GM12878 (cell line): ENCODE measurements at regions not wholly inside any gene's neighbourhood (a gene's known extent, or its start where the extent isn't known, plus 50 kb on each side); places are given as distances from the start of the nearest gene placed in this dataset.

Experiments used
- ATAC-seq: fragments of 200-7000 bp; cut with Tn5 transposase; 3 replicates; pipeline ENCODE4 v1.9.1; 2020; ENCODE audit warnings: mild to moderate bottlenecking, moderate library complexity
- BruUV-seq: library from RNA; stranded (reverse); fragments of 400-500 nt; replicated peaks from 2 replicates; lab custom pipeline; 2021; lab: Mats Ljungman, UMichigan
- CTCF ChIA-PET: fragments of 300-600 bp; sonication (Branson Sonifier 250); formaldehyde crosslinking; extraction: SDS; loops from one replicate; lab custom pipeline; 2021; ENCODE audit warnings: inconsistent platforms; lab: Yijun Ruan, JAX
- POLR2A ChIA-PET: fragments of 350-600 bp; formaldehyde crosslinking; extraction: SDS; loops from one replicate; lab custom pipeline; 2021; ENCODE audit warnings: inconsistent platforms; lab: Charles Lee
- RAD21 ChIA-PET: fragments of 300-600 bp; sonication (Branson Sonifier 250); formaldehyde crosslinking; loops from one replicate; lab custom pipeline; 2023; ENCODE audit warnings: antibody characterized with exemption; ENCODE audit not compliant: unreplicated experiment; lab: Charles Lee
- SMC1A ChIA-PET: fragments of 300-600 bp; sonication (Branson Sonifier 250); formaldehyde crosslinking; loops from one replicate; lab custom pipeline; 2023; ENCODE audit not compliant: unreplicated experiment, uncharacterized antibody; lab: Charles Lee
- DNase-seq: peaks from one replicate; pipeline ENCODE4 v3.0.0-alpha.2; 2011; ENCODE audit warnings: low read depth, low spot score
- FAIRE-seq: peaks from 3 replicates; lab custom pipeline; 2011; peaks lifted over from hg19 to GRCh38; lab: Jason Lieb, UNC
- H2AFZ ChIP-seq: 2 replicates; pipeline ENCODE4 v1.6.0; 2011; ENCODE audit warnings: low read depth, low read length, control low read depth; ENCODE audit not compliant: control insufficient read depth
- H3K27ac ChIP-seq: 2 replicates; pipeline ENCODE4 v1.5.1; 2011; ENCODE audit warnings: control low read depth; ENCODE audit not compliant: control insufficient read depth, insufficient read depth
- H3K27me3 ChIP-seq, 2 experiments: replicated peaks in 1 of 2; 2 replicates each; pipeline versions ENCODE4 v1.6.0 to v1.6.1; 2011; ENCODE audit warnings: low read length in 1 of 2; ENCODE audit not compliant: control insufficient read depth in 2 of 2, insufficient read depth in 2 of 2
- H3K36me3 ChIP-seq, 2 experiments: 2 replicates each; pipeline ENCODE4 v1.5.1; 2011; ENCODE audit warnings: low read length in 1 of 2; ENCODE audit not compliant: control insufficient read depth in 2 of 2, insufficient read depth in 2 of 2
- H3K4me1 ChIP-seq: 2 replicates; pipeline ENCODE4 v1.6.1; 2011; ENCODE audit warnings: mild to moderate bottlenecking, low read length, moderate library complexity, mixed read lengths; ENCODE audit not compliant: control insufficient read depth, insufficient read depth
- H3K4me2 ChIP-seq: 2 replicates; pipeline ENCODE4 v1.6.0; 2011; ENCODE audit warnings: control low read depth; ENCODE audit not compliant: control insufficient read depth, insufficient read depth
- H3K4me3 ChIP-seq: fragments of 200-600 bp; sonication (generic); 2 replicates; pipeline ENCODE4 v1.5.1; 2016
- H3K79me2 ChIP-seq: 2 replicates; pipeline ENCODE4 v1.6.0; 2011; ENCODE audit warnings: low read length; ENCODE audit not compliant: control insufficient read depth, insufficient read depth
- H3K9ac ChIP-seq: 2 replicates; pipeline ENCODE4 v1.8.0; 2011; ENCODE audit warnings: low read length, control low read depth, mixed read lengths; ENCODE audit not compliant: control insufficient read depth, insufficient read depth
- H3K9me3 ChIP-seq: replicated peaks from 3 replicates; pipeline ENCODE4 v1.5.1; 2011; ENCODE audit warnings: mild to moderate bottlenecking, low read length; ENCODE audit not compliant: control insufficient read depth, insufficient read depth
- H4K20me1 ChIP-seq: 2 replicates; pipeline ENCODE4 v1.6.0; 2011; ENCODE audit not compliant: control insufficient read depth, insufficient read depth
- BHLHE40 ChIP-seq, 2 experiments: fragments of 450-650 bp in 1 of 2; IDR thresholded peaks; 2 replicates each; pipeline ENCODE4 v1.6.1; 2011 to 2017; ENCODE audit warnings: low read depth in 2 of 2, borderline replicate concordance in 1 of 2, improper control_type of control experiment in 1 of 2, low read length in 1 of 2, mild to moderate bottlenecking in 1 of 2
- CHD4 ChIP-seq: fragments of 200-600 bp; sonication (generic); IDR thresholded peaks from 2 replicates; pipeline ENCODE4 v1.6.1; 2016; ENCODE audit warnings: mild to moderate bottlenecking
- DPF2 ChIP-seq: fragments of 450-650 bp; IDR thresholded peaks from 2 replicates; pipeline ENCODE4 v1.6.1; 2017; ENCODE audit warnings: mild to moderate bottlenecking
- EZH2 ChIP-seq: IDR thresholded peaks from 2 replicates; pipeline ENCODE4 v1.6.1; 2012; ENCODE audit warnings: low read depth, mild to moderate bottlenecking, control low read depth, inconsistent platforms, low read length, borderline replicate concordance; ENCODE audit not compliant: control insufficient read depth
- FOXK2 ChIP-seq: fragments of 450-650 bp; IDR thresholded peaks from 2 replicates; pipeline ENCODE4 v1.6.1; 2017; ENCODE audit warnings: mild to moderate bottlenecking, moderate library complexity
- FOXM1 ChIP-seq: IDR thresholded peaks from 2 replicates; pipeline ENCODE4 v1.6.1; 2012; ENCODE audit warnings: low read depth, mild to moderate bottlenecking, inconsistent platforms, low read length, moderate library complexity
- HDAC2 ChIP-seq: fragments of 200-600 bp; sonication (generic); IDR thresholded peaks from 2 replicates; pipeline ENCODE4 v1.6.1; 2017
- MTA3 ChIP-seq: IDR thresholded peaks from 2 replicates; pipeline ENCODE4 v1.6.1; 2012; ENCODE audit warnings: low read length, inconsistent platforms, borderline replicate concordance
- NFYB ChIP-seq: IDR thresholded peaks from 2 replicates; pipeline ENCODE4 v1.6.1; 2011; ENCODE audit warnings: low read depth, mild to moderate bottlenecking, low read length, improper control_type of control experiment, moderate library complexity; ENCODE audit not compliant: insufficient read depth
- NKRF ChIP-seq: fragments of 450-650 bp; conservative IDR thresholded peaks from 2 replicates; pipeline ENCODE4 v1.6.1; 2017; ENCODE audit warnings: mild to moderate bottlenecking, moderate library complexity
- POLR2A ChIP-seq: IDR thresholded peaks from 2 replicates; pipeline ENCODE4 v1.6.1; 2011; ENCODE audit warnings: low read depth, mild to moderate bottlenecking, low read length
- POU2F2 ChIP-seq: IDR thresholded peaks from 3 replicates; pipeline ENCODE4 v1.6.1; 2011; ENCODE audit warnings: low read depth, mild to moderate bottlenecking, low read length, borderline replicate concordance
- RBBP5 ChIP-seq: fragments of 200-600 bp; sonication (generic); conservative IDR thresholded peaks from 2 replicates; pipeline ENCODE4 v1.6.1; 2016
- SIX5 ChIP-seq: IDR thresholded peaks from 2 replicates; pipeline ENCODE4 v1.6.1; 2011; ENCODE audit warnings: mild to moderate bottlenecking, low read depth, low read length, moderate library complexity; ENCODE audit not compliant: severe bottlenecking
- ZBTB11 ChIP-seq: fragments of 450-650 bp; formaldehyde crosslinking; IDR thresholded peaks from 2 replicates; pipeline ENCODE4 v1.5.0; 2022; ENCODE audit warnings: mild to moderate bottlenecking, missing genetic modification characterization
- WGBS: methylation state at CpG from one replicate; pipeline ENCODE4 v1.1.6; 2016; ENCODE audit warnings: low lambda C conversion rate; ENCODE audit not compliant: insufficient replicate concordance, insufficient coverage; ENCODE audit errors: missing lambda C conversion rate; 5-methylcytosine and 5-hydroxymethylcytosine counted together
- in situ Hi-C: fragments of 300-500 bp; cut with MboI; formaldehyde crosslinking; loops from 9 replicates; pipeline ENCODE4 v1.14.3; 2018; ENCODE audit warnings: mixed read lengths
- intact Hi-C: fragments of 100-400 bp; cut with micrococcal nuclease; formaldehyde crosslinking; loops from one replicate; pipeline ENCODE4 v1.14.2; 2022; ENCODE audit not compliant: unreplicated experiment
- TF ChIP-seq, protein P1 (sequence below): fragments of 450-650 bp; IDR thresholded peaks from 2 replicates; pipeline ENCODE4 v1.6.1; 2017; ENCODE audit warnings: borderline replicate concordance

DNA sequence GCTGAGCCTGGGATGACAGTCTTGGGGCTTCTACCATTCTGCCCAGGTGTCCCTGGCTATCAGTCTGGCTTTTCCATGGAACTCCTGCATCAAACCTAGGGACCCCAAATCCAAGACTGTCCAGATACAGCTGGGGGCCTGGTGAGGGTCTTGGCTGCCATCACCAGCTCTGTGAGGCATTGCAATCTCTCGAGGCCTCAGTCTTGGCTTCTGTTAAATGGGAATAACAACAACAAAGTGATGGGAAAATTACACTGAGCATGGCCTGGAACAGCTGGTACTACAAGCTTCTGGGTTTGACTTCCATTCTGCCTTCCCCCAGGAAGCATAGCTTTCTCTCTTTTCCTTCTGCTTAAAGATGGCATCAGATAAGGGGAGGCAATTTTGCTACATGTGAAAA is 50.0 kb upstream of the LCTL start:
- no TSS peak for BruUV-seq
- CTCF ChIA-PET = interaction anchor here (1.1 to 4.0 kb wide), 5 partner anchors 9 to 238 kb away, joined by 4 to 16 read pairs (median 4); no protein-coding TSS in a partner anchor
- intact Hi-C loops = loop anchor here (5.0 to 10.0 kb wide), 2 partner anchors 89 to 236 kb away; partner anchors contain the start of gene SMAD6
- RAD21 ChIA-PET = no interaction called here
- no peak overlapping the region for H3K27ac ChIP-seq
- POLR2A ChIA-PET = interaction anchor here (0.5 kb wide), 1 partner anchor 1146 kb away, joined by 3 read pairs; no protein-coding TSS in a partner anchor
- no peak overlapping the region for H3K4me3 ChIP-seq
- no peaks in the 10 kb centered on the region for H3K79me2 ChIP-seq
- no peak overlapping the region for H3K4me2 ChIP-seq
- ATAC-seq = no peak
- 94% methylated on average over 1 of the region's 1 CpG for WGBS
- no peaks in the 10 kb centered on the region for H3K36me3 ChIP-seq
- no peaks in the 10 kb centered on the region for H4K20me1 ChIP-seq
- no peak for DNase-seq
- in situ Hi-C loops = loop anchor here (25.0 kb wide), 1 partner anchor 146 kb away; no protein-coding TSS in a partner anchor
- no peak overlapping the region for H2AFZ ChIP-seq
- peaks cover 0 to under 1% of the 10 kb centered on the region in 2 experiments; a peak in 1 of 4 replicates for H3K27me3 ChIP-seq
- peaks cover 3% of the 10 kb centered on the region; the same call in 1 of the 2 replicates for H3K4me1 ChIP-seq
- no peaks in the 10 kb centered on the region for H3K9me3 ChIP-seq
- no peak for FAIRE-seq
- H3K9ac ChIP-seq = no peak overlapping the region
- no peak for TF ChIP-seq BHLHE40 (IDR thresholded peaks at IDR 0.05; ENCODE audit: borderline replicate concordance in 1 of 2, low read depth in 2 of 2, low read length in 1 of 2)
- TF ChIP-seq ZBTB11 = no peak
- TF ChIP-seq FOXK2 = no peak
- no peak for TF ChIP-seq NFYB
- no peak for TF ChIP-seq DPF2
- no peak for TF ChIP-seq SIX5
- TF ChIP-seq FOXM1 = no peak
- TF ChIP-seq CHD4 = no peak
- TF ChIP-seq POLR2A = no peak
- TF ChIP-seq, protein P1, sequence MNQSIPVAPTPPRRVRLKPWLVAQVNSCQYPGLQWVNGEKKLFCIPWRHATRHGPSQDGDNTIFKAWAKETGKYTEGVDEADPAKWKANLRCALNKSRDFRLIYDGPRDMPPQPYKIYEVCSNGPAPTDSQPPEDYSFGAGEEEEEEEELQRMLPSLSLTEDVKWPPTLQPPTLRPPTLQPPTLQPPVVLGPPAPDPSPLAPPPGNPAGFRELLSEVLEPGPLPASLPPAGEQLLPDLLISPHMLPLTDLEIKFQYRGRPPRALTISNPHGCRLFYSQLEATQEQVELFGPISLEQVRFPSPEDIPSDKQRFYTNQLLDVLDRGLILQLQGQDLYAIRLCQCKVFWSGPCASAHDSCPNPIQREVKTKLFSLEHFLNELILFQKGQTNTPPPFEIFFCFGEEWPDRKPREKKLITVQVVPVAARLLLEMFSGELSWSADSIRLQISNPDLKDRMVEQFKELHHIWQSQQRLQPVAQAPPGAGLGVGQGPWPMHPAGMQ = no peak
- TF ChIP-seq EZH2 = no peak
- no peak for TF ChIP-seq HDAC2
- no peak for TF ChIP-seq RBBP5
- TF ChIP-seq NKRF = no peak
- TF ChIP-seq POU2F2 = no peak
- no peak for TF ChIP-seq MTA3
- SMC1A ChIA-PET = interaction anchor here (1.6 to 2.1 kb wide), 3 partner anchors 41 to 237 kb away, joined by 3 to 7 read pairs (median 3); no protein-coding TSS in a partner anchor
